8988T (cell line): ENCODE measurements at regions not wholly inside any gene's neighbourhood (a gene's known extent, or its start where the extent isn't known, plus 50 kb on each side); places are given as distances from the start of the nearest gene placed in this dataset.
"Not testable (repeated sequence)": the region's sequence is repeated elsewhere in the genome, so short reads cannot be mapped to it uniquely, and the experiment has no call there.

Experiments used
- DNase-seq: peaks from one replicate; pipeline ENCODE4 v3.0.0; 2011

DNA sequence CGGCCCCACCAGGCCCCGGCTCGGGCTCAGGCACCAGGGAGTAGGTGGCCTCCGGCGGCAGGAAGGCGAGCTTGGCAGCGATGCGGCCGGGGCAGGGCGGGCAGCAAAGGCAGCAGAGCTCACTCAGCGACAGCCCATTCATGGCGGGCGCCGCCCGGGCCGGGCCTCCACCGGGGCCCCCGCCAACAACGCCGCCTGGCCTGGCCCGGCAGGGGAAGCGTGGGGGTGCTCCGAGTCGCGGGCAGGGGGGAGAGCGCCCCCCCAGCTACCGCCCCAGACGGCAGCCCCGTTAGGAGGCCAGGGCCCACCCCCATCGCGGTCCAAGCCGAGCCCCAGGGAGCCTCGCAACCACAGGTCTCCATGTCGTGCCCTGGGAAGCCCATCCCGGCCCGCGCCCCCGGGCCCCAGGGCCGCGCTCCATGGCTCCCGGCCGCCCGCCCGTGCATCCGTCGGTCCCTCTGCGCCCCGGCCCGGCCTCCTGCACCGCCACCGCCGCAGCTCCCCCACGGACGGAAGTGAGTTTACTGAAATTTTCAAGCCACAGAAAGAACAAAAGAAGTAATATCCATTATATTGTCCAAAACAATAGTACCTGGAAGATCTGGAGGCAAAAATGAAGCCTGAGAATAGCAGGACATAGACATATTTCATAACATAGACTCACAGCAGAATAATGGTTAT is 126.6 kb upstream of the VPREB1 start:
- DNase-seq = not testable (repeated sequence)

DNA sequence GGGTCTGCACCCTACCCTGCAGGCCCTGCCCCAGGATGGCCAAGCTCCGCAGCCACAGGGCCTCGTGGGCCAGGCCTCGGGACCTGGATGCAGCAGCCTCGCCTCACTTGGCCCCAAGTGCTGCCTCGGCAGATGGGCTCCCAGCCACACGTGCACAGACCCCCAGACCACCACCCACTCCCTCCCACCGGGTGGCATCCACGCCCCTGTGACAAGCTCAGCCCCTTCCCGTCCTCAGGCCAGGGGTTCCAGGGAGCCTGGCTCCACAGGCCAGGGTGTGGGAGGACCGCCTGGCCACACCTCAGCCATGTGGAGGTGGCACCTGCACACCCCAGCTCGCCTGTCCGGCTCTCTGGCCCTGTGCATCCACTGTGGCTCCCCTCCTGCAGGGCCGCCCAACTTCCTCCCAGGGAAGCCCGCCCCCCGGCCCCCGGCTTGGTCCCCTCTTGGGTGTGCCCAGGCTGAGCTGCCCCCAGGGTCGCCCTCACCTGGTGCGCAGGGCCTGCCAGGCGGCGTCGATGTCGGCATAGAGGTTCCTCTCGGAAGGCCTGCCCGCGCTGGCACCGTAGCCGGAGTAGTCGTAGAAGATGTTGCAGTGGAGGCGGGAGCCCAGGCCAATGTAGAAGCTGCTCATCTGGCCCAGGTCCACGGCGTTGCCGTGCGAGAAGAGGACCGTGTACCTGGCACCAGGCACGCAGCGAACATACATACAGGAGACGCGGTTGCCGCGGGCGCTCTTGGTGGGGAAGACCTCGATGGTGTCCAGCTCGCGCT is 127.4 kb upstream of the VPREB1 start:
- DNase-seq = not testable (repeated sequence)

DNA sequence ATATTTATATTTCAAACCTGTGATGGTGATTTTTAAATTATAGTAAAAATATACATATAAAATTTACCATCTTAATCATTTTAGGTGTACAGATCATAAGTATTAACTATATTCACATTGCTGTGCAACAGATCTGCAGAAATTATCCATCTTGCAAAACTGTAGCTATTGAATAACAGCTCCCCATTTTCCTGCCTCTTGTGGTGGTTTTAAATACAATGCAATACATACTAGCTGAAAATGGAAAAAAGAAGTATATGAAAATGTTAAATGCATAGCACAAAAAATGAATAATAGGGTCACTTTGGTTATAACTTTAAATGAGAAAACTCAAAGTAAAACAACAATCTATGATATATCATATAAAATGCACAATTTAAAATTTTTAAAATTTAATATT is 130.9 kb upstream of the VPREB1 start:
- DNase-seq = no peak

DNA sequence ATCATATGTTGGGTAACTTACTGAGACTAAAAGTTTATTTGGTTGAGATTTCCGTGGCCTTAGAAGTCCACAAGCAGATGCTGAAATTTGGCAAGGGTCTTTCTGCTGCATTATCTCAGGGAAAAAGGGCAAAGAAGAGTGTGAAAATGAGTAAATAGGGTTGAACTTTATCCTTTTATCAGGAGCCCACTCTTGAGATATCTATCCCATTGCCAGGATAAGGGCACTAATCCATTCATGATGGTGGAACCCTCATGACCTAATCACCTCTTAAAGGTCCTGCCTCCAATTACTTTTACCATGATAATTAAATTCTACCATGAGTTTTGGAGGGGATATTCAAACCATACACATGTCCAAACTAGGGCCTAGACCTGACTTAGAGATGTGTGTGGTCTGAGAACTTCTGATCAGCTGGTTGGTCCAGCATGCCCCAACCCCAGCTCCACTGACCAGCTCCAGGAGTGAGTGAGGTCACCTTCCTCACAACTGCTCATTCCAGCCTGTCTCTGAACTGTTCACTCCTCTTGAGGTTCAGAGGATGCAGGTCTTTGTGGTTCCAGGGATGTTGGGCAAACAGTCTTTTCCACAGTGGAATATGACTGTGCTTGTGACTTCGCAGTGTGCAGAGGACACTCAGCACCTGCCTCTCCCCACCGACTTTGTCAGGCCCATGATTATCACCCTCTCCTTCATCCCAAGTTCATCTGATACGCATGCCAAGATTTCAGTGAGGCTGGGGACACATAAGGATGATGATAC is 130.1 kb upstream of the TOP3B start:
- no peak for DNase-seq

DNA sequence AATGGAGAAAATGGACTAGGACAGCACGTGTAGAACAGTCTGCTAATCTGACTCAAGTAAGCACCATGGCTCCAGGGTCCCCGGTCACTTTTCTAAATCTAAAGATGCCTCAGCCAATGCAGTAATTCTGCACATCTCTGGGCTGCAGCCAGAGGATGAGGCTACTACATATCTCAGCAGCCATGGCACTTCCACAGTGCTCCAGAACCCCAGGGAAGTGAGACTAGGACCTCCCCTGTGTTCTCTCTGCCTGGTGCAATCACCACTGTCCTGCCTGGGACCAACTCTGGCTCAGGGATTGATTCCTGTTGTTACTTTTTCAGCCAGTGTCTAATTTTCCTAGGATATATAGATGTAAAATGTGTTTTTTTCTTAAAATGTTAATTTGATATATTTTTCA is 129.4 kb upstream of the TOP3B start:
- DNase-seq = no peak

DNA sequence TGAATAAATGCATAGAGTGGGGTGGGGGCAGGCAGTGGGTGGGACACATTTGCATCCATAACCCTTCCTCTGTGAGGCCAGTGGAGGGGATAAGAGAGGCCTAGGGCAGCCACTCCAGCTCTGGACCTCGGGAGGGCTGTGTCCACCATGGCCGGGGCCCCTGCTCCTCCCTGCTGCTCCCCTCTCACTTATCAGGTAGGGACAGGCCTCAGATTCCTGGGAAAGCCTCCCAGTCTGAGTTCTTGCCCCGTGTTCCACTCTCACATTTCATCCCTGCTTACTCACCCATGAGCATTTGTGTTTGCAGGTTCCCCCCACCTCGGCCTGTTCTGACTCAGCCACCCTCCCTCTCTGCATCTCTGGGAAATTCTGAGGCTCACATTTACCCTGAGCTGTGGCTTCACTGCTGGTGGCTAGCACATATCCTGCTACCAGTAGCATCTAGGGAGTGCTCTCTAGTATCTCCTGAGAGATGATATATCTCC is 128.7 kb upstream of the TOP3B start:
- DNase-seq = no peak

DNA sequence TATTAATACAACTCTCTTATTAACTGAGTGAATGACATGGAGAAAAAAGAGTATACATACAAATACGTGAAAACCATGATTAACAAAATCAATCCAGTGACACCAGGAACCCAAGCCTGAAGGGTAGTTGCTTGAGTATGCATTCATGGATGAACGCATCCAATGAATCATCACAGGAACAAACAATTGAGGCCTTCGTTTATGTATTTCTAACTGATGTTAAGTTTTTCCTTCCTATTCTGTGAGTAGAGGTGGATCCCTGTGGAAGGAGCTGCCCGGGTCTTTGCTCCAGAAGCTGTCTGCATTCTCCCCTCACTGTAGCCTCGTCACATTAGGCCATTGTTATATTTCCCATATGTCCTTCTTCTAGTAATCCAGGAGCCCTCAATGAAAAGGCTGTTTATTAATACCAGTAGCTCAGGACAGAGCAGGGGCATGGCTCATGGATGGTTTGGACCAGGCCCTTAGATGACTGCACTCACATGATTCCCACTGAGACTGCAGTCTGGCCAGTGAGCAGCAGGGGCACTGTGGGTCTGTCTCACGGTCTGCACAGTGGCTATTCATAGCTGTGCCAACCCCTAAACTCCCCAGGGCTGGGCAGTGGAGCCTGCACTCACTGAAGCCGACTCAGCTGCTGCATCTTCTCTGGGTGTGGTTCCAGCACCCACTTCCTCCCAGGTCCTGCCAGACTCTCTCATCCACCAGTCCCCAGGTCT is 128.1 kb upstream of the TOP3B start:
- peak; percentile 41 for DNase-seq

DNA sequence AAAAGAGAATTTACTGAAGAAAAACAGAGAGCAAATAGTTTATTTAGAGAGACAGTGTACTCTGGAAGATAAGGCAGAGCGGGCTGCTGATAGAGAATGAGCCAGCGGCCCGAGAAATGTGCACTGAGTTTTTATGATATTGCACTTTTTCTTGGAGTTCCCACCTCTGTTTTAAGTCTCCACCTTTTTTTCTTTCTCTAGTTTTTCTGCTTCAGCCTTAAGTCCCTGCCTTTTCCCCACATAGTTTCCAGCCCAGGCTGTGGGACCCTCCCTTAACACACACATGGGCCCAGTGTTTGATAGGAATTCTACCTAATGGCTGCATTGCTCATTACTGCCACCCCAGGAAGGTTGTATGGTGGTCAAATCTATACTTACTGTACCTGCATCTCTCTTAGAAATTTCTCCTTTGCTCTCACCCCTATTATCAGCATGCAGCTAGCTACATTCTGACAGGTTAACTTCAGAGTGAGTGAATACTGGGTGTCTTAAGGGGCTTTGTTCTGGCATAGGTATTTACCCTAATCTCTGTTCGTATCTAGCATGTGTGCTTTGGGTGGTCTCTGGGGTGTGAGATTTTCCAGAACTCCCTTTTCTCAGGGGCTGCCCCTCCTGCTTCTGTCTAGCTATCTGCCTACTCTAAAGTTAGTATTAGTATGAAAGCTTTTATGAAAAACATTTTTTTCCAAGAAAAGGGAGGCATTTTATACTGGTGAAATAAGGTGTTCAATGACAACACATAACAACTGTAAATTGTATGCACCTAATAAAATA is 127.3 kb upstream of the TOP3B start:
- no peak for DNase-seq

DNA sequence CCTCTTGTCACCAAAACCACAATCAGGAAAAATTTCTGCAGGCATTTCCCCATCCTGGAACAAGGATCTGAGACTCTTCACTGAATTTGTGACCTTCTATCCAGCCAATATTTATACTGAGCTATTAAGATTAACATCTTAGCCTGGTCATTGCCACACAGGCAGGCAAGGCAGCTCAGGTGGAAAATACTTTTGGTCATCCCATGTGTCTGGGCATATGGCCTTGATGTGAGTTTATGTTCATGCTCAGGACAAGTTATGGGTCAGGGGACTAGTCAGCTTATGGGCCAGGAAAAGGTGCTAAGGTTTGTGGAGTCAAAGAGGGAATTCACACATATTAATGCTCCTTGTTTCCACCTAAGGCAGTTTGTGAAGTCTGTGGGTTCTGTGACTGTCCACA is 124.3 kb upstream of the TOP3B start:
- DNase-seq = no peak

DNA sequence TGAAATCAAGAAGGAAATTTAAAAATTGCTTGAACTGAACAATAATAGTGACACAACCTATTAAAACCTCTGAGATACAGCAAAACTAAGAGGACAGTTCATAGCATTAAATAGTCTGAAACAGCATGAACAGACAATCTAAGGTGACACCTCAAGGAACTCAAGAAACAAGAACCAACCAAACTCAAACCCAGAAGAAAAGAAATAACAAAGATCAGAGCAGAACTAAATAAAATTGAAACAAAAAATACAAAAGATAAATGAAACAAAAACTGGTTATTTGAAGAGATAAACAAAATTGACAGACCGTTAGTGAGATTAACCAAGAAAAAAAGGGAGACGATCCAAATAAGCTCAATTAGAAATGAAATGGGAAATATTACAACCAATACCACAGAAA is 122.8 kb upstream of the TOP3B start:
- DNase-seq = no peak

DNA sequence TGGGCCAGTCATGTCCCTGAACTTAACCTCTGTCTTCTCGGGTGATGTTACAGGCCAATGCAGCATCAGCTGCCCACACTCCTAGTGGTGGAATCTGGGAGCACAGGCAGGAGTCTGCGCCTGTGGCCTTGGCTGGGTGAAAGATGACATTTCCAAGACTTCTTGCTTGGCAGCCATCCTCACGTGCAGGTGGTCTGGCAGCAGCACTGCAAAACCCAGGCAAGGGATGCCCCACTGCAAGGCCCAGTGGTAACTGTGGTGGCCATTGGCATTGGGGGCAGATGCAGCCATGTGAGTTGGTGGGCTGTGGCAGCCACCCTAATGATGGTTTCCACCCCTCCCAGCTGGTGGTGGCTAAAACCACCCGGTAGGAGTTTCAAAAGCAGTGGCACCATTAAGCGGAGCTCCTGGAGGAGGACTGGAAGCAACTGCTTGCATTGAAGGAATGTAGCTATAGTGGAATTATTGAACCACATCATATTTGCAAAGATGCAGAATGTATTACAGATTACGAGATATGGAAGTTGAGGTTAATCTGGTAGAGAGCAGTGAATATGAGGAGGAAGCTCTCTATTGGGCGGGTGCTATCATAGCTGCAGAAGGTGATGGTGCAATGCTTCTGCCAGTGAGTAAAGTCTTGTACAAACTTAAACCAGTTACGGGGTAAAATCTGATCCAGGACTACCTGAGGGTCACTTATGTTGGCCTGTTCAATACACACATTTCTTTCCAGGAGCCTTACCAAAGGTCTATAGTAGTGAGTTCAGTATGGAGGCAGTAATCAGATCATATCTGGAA is 120.7 kb upstream of the TOP3B start:
- peak; percentile 28 for DNase-seq

DNA sequence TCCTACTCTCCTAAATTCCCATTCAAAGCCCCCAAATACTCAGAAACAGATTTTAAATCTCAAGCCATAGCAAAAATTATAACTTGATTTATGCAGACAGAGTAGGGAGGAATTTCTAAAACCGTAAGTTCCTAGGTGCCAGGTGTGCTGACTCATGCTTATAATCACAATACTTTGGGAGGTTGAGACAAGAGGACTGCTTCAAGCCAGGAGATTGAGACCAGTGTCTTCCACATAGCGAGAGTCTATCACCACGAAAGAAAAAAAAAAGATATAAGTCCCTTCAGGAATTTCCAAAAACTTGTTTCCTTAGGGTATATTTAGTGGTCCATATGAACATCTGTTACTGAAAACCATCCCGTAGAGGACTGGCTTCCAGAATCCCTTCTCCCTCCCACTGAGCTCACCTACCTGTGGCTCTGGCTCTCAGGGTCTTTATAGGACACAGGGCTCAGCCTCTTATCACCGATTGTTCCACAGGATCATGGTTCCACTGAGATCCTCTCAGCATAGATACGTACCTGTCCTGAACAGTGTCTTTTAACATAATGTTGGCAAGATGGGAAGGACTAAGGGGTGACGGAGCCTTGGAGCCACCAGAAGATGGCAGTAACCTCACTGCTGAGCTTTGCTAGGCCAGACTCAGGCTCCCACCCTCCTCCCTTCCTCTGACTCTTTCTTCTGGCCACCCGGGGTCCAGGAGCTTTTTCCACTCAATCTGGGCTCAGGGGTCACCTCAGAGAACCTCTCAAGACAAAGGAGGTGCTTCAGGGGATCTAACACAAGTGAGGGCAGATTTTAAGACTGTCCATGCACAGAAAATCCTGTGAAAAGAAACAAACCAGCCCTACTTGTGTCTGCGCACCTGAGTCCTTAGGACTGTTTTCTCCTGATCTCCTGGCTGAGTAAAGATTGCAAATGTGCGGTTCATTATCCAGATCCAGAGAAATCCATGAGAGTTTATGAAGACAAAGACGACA is 117.5 kb upstream of the TOP3B start:
- DNase-seq = no peak

DNA sequence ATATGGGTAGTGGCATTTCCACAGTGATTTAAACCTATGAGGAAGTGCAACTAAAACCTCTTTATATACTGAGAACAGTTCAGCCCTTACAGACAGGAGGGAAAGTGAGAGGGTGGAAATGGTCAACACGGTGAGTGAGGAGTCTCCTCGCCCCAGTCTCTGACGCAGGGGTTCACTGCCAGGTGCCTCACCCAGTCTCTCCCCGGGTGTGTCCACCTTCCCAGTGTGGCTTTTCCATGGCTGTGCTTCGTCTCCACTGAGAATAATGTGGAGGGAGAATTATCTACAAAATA is 116.6 kb upstream of the TOP3B start:
- DNase-seq = no peak

DNA sequence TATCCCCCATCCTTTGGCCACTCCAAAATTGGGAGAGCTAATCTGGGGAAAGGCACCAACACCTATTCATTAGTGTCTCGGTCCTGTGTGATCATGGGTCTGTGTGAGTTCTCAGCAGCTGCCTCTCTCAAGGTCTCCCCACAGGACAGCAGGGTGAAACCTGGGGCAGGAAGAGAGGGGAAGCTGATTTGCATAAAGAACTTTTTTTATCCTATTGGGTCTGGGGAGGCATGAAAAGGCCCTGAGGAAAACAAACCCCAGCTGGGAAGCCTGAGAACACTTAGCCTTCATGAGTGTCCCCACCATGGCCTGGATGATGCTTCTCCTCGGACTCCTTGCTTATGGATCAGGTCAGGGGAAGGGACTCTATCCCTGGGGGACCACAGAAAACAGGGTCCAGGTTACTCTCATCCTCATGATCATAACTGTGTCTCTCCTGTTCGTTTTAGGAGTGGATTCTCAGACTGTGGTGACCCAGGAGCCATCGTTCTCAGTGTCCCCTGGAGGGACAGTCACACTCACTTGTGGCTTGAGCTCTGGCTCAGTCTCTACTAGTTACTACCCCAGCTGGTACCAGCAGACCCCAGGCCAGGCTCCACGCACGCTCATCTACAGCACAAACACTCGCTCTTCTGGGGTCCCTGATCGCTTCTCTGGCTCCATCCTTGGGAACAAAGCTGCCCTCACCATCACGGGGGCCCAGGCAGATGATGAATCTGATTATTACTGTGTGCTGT is 116.0 kb upstream of the TOP3B start:
- no peak for DNase-seq

DNA sequence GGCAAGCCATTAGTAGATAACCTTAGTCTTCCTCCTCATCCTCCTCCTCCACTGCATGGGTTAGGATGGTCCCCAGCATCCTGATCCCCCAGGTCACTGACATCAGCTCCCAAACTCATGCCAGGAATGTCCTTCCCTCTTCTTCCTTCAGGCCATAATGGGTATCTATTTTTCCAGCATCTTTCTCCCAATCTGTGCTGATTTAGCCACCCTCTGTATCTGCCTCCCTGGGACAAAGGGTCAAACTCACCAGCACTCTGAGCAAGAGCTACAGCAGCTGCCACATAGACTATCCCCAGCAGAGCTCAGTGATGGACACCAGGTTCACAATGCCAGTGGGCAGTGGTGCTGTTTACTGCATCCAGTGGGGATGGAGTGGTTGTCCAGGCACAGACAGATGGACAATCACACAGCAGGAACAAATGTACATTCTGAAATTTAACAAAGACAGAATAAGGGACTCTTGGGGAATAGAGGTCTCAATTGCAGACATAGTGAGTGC is 115.2 kb upstream of the TOP3B start:
- DNase-seq = no peak

DNA sequence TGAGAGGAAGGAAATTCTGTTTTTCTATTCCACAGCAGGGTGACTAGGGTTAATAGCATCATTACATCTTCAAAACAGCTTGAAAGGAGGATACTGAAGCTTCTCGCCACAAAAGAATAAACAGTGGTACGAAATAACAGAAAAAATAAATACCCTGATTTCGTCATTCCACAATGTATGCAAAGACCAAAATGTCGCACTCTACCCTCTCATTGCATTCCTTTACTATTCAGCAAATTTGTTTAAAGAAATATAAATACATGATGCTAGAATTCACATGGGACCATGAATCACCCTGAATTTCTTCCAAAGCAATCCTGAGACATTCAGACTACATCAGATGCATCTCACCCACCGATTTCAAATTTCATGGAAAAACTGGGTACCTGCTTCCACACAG is 112.3 kb upstream of the TOP3B start:
- no peak for DNase-seq

DNA sequence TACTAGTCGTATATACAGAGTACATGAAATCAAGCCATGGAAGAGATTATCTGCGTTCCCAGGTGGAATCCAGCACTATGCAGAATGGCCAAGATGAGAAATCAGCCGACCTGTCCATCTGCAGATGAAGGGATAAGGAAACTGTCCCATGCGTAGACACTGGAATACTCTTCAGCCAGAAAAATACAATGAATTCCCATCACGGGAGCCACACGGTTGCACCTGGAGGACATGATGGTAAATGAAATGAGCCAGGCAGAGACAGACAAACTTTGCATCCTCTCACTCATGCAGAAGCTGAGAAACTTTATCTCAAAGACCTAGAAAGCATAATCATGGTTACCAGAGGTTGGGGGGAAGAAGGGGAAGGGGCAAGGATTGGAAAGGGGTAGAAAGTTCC is 111.9 kb upstream of the TOP3B start:
- no peak for DNase-seq

DNA sequence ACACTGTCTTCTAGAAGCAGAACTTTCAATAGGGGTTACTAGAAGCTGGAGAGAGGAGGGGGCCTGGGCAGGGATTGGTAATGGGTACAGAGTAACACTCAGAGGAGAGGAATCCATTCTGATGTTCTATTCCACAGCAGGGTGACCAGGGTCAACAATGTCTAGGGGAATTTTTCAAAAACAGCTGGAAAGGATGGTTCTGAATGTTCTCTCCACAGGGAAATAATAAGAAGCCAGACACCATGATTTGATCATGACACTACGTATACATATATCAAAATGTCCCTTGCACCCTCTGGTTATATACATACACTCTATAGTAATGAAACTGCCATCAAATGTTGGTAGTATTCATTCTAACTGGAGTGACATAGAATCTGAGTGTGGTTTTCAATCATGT is 111.2 kb upstream of the TOP3B start:
- DNase-seq = no peak

DNA sequence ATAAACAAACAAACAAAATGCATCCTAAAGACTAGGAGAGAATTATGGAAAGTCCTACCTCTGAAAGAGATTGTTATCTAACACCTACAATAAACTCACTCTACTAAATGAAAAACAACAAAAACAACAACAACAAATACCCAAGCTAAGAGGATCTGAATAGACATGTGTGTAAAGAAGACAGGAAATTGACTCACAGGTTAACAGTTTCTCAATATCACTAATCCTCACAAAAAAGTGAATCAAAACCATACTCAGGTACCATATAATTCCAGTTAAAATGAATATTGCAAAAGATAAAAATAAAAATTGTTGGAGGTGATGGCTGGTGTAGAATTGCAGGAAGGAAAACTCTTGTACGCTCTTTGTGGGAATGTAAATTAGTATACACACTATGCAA is 110.4 kb upstream of the TOP3B start:
- no peak for DNase-seq

DNA sequence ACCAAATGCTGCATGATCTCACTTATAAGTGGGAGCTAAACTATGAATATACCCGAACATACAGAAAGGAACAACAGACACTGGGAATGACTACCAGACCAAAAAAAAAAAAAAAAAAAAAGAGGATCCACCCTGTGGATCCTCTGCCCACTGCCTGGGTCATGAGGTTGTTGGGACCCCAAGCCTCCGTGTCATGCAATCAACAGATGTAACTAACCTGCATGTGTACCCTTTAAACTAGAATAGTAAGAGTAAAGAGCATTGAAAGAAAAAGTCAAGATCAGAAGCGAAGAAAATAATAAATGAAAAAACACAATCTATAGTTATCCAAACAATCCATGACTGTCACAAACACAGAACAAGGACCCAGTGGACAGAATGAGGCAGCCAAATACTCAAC is 109.5 kb upstream of the TOP3B start:
- DNase-seq = no peak
